Pancreas (tissue), 10 donors: ENCODE measurements at regions not wholly inside any gene's neighbourhood (a gene's known extent, or its start where the extent isn't known, plus 50 kb on each side); places are given as distances from the start of the nearest gene placed in this dataset.

ENCODE experiments used
- ATAC-seq, 4 donors: fragments of 200-7000 bp; cut with Tn5 transposase; one replicate each; pipeline versions ENCODE4 v1.8.0 to v1.9.1; 2020; ENCODE audit warnings: mild to moderate bottlenecking in 4 of 4, moderate library complexity in 4 of 4
- DNase-seq, 6 donors: peaks; one replicate each; pipeline ENCODE4 v3.0.0-alpha.2; 2020
- FAIRE-seq: peaks from 2 replicates; lab custom pipeline; 2012; peaks lifted over from hg19 to GRCh38; lab: Jason Lieb, UNC
- H3K27ac ChIP-seq, 4 donors: fragments of 200-600 bp; sonication (generic); 1 replicate in 3 of 4; 2 replicates in 1 of 4; pipeline versions ENCODE4 v1.5.0 to v1.8.0; 2020
- H3K27me3 ChIP-seq, 4 donors: fragments of 200-600 bp; one replicate each; pipeline ENCODE4 v1.8.0; 2021
- H3K36me3 ChIP-seq, 3 donors: fragments of 200-600 bp; sonication (generic) in 1 of 3; one replicate each; pipeline versions ENCODE4 v1.5.0 to v1.8.0; 2020 to 2021
- H3K4me1 ChIP-seq, 3 donors: fragments of 200-600 bp; one replicate each; pipeline ENCODE4 v1.8.0; 2021
- H3K4me3 ChIP-seq, 4 donors: fragments of 200-600 bp; sonication (generic) in 2 of 4; one replicate each; pipeline versions ENCODE4 v1.5.0 to v1.8.0; 2020 to 2021
- H3K9me3 ChIP-seq, 4 donors: fragments of 200-600 bp; one replicate each; pipeline ENCODE4 v1.8.0; 2021
- WGBS, 2 donors: extraction: QIAGEN DNeasy Blood & Tissue Kit; methylation state at CpG; one replicate each; pipeline ENCODE4 v1.1.7; 2013; 5-methylcytosine and 5-hydroxymethylcytosine counted together
- intact Hi-C, 3 donors: fragments of 100-400 bp; cut with DNase I; formaldehyde crosslinking; loops; one replicate each; pipeline versions ENCODE4 v1.11.1 to v1.14.2; 2022
- TF ChIP-seq, protein P1 (sequence below), 4 donors: fragments of 200-600 bp; sonication (generic) in 3 of 4; IDR thresholded peaks; one replicate each; pipeline versions ENCODE4 v1.5.0 to v1.8.0; 2021; ENCODE audit warnings: antibody characterized with exemption in 4 of 4
- donor health status: healthy with polysubstance abuse.
- donor health status: DM: no; HTN: no; CAD: no; lungs with moderate emphysema.
- donor health status: DM: no; HTN: no; CAD: no.
- donor health status: control.
- donor health status: control.
- donor health status: Bipolar disorder and iron deficiency.
- donor health status: DM: yes; HTN: yes; CAD: no.
- donor health status: DM: no; HTN: no; CAD: no.
- donor health status: DM: no; HTN: no; CAD: no.
- donor health status: DM: yes; HTN: yes; CAD: no.

DNA sequence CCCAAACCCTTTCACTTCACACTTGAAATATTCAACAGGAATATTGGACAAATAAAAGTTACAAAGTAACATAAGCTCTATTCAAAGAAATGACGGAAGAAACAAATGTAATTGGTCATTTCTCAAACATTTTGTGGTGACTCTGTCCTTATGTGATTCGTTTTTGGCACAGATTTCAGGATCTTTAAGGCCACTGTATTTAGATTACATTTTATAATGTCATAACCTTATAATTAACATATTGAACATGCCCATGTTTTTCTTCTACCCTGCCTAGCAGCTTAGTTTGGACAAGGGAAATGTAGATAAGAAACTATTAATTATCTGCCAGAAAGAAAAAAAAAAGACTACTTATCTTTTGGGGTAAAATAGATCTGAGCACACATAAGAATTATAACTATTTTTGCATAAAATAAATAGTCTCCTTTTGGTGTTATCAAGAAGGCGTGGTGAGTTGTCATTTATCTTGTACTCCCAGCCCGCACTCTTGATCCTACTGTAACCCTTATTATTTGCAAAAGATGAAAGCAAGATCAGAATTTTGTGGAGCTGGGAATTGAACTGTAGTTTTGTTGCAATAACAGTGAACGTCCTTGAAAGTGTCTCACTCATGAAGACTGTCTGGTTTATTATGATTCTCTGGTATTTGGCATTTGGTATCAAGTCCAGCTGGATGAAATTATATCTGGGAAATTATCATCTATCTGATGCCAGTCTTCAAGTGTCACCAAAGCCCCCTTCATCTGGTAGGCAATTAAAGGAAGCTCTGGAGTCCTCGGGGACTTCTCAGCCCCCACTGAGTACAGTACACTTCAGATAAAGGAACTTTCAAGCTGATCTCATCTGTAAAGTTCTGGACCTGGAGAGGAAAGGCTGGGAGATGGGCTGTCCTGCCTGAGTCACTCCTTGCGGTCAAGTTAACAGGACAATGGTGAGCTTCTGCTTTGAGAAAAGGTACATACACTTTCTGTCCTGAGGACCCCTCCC, 175.7 kb upstream of the INHBA start:
- TF ChIP-seq, protein P1, sequence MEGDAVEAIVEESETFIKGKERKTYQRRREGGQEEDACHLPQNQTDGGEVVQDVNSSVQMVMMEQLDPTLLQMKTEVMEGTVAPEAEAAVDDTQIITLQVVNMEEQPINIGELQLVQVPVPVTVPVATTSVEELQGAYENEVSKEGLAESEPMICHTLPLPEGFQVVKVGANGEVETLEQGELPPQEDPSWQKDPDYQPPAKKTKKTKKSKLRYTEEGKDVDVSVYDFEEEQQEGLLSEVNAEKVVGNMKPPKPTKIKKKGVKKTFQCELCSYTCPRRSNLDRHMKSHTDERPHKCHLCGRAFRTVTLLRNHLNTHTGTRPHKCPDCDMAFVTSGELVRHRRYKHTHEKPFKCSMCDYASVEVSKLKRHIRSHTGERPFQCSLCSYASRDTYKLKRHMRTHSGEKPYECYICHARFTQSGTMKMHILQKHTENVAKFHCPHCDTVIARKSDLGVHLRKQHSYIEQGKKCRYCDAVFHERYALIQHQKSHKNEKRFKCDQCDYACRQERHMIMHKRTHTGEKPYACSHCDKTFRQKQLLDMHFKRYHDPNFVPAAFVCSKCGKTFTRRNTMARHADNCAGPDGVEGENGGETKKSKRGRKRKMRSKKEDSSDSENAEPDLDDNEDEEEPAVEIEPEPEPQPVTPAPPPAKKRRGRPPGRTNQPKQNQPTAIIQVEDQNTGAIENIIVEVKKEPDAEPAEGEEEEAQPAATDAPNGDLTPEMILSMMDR (IDR thresholded peaks at IDR 0.05): no peak

DNA sequence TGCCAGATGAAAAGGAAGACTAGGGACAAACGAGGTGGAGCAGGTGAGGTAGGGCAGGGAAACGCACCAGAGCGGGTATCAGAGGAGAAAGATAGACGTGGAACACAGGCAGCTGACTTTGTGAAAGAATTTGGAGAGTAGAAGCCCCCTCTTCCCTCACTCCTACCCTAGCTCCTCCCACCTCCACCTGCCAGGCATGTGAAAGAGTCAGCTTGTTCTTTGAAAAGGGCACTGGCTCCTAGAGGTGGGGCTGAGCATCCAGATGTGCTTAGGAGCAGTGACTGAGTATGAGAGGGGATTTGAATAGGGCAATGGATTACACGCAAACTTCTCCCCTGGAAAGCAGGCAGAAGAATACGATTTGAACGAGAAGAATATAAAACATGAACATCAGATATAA, 174.2 kb upstream of the INHBA start:
- H3K9me3 ChIP-seq: no peaks in the 10 kb centered on the region
- FAIRE-seq: no peak
- no peaks in the 10 kb centered on the region for H3K27me3 ChIP-seq
- TF ChIP-seq, protein P1 (IDR thresholded peaks at IDR 0.05): no peak
- intact Hi-C loops: no loop called here
- DNase-seq: no peak
- H3K27ac ChIP-seq: no peak overlapping the region
- ATAC-seq: no peak
- no peaks in the 10 kb centered on the region for H3K36me3 ChIP-seq
- H3K4me3 ChIP-seq: no peak overlapping the region
- no peaks in the 10 kb centered on the region for H3K4me1 ChIP-seq
- 40 to 49% methylated on average over 7 of the region's 7 CpGs for WGBS, 2 donors

More for the DNA sequence above, 175.7 kb upstream of the INHBA start:
- DNase-seq (no peak), ATAC-seq (no peak), FAIRE-seq (no peak)
- 22 to 28% methylated on average over 7 of the region's 7 CpGs for WGBS, 2 donors
- Histone ChIP-seq H3K36me3 (no peaks in the 10 kb centered on the region), H3K27ac (no peak overlapping the region), H3K4me1 (no peaks in the 10 kb centered on the region), H3K27me3 (no peaks in the 10 kb centered on the region), H3K9me3 (no peaks in the 10 kb centered on the region), H3K4me3 (no peak overlapping the region)
- intact Hi-C loops: no loop called here

DNA sequence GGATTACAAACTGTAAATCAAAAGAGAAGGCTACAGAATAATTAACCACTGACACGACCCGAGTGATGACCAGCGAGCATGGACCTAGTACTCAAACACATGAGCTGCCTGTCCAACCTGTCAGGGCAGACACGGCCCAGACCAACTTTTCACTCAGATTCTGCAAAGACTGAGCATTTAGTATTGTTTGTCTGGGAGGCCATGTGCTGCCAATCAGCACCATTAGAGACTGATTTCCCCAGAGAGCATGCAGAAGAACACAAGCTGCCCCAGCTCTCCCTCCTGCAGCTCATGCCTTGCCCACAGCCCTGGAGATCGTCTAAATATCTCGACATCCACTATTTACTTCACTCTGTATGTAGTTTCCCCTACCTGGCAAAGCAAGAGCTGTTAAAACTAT, 172.6 kb upstream of the INHBA start:
- TF ChIP-seq, protein P1 (IDR thresholded peaks at IDR 0.05): no peak
- no peak for FAIRE-seq

DNA sequence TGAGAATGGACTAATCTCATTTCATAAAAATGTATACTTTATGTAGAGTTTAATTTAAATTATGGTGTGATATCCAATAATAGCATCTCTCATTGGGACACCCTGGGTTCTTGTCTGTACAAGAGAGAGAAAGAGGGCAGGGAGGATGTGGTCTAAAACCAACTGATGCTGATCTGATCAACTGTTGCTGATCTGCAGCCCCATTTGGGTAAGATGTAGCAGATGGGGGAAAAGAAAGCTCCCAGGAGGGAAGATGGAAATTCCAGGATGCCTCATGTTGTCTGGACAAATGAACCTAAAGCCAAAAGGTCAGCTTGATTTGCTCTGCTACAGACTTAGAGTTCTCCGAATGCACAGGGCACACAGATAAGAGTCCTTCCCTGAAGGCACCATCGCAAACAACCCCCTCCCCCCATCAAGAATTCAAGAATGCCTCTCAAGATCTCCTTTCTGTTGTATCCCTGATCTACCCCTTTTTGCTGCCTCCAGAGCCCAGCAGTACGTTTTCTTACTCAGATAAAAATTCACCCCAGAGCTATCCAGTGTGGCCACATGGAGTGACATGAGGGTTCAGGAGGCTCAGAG, 171.4 kb upstream of the INHBA start:
- H3K4me3 ChIP-seq: no peak overlapping the region
- intact Hi-C loops: no loop called here
- H3K9me3 ChIP-seq: no peaks in the 10 kb centered on the region
- H3K4me1 ChIP-seq: no peaks in the 10 kb centered on the region
- DNase-seq (no peak), ATAC-seq (no peak), FAIRE-seq (no peak)
- H3K36me3 ChIP-seq: no peaks in the 10 kb centered on the region
- WGBS, 2 donors: 8 to 10% methylated on average over 3 of the region's 3 CpGs
- TF ChIP-seq, protein P1 (IDR thresholded peaks at IDR 0.05): no peak
- no peak overlapping the region for H3K27ac ChIP-seq
- H3K27me3 ChIP-seq: no peaks in the 10 kb centered on the region

More for the DNA sequence above, 172.6 kb upstream of the INHBA start:
- ATAC-seq (no peak), DNase-seq (no peak)
- no peak overlapping the region for H3K4me3 ChIP-seq
- no peak overlapping the region for H3K27ac ChIP-seq
- 32 to 35% methylated on average over 6 of the region's 6 CpGs for WGBS, 2 donors
- no peaks in the 10 kb centered on the region for H3K4me1 ChIP-seq
- no peaks in the 10 kb centered on the region for H3K36me3 ChIP-seq
- no peaks in the 10 kb centered on the region for H3K27me3 ChIP-seq
- H3K9me3 ChIP-seq: no peaks in the 10 kb centered on the region
- intact Hi-C loops: no loop called here
